ENCODE measurements at regions not wholly inside any gene's neighbourhood (a gene's known extent, or its start where the extent isn't known, plus 50 kb on each side); places are given as distances from the start of the nearest gene placed in this dataset.

GRCh38 chr15:39471785-39472574 lies 108.9 kb upstream of the THBS1 start:
- DNase-seq = no peak

GRCh38 chr15:39472621-39473297 lies 108.1 kb upstream of the THBS1 start:
- no peak for DNase-seq

GRCh38 chr15:39473298-39473947 lies 107.5 kb upstream of the THBS1 start:
- no peak for DNase-seq

- DNase-seq = no peak
Observed at GRCh38 chr15:39474657-39475056, 106.2 kb upstream of the THBS1 start.

GRCh38 chr15:39478996-39479395 lies 101.9 kb upstream of the THBS1 start:
- DNase-seq = no peak

GRCh38 chr15:39479911-39480310 lies 101.0 kb upstream of the THBS1 start:
- DNase-seq = no peak

- no peak for DNase-seq
Observed at GRCh38 chr15:39482459-39482858, 98.4 kb upstream of the THBS1 start.

GRCh38 chr15:39486621-39487457 lies 94.0 kb upstream of the THBS1 start:
- DNase-seq = no peak

GRCh38 chr15:39487458-39487735 lies 93.5 kb upstream of the THBS1 start:
- no peak for DNase-seq

GRCh38 chr15:39488516-39488915 lies 92.4 kb upstream of the THBS1 start:
- DNase-seq = no peak

- DNase-seq = no peak
Observed at GRCh38 chr15:39488961-39489360, 91.9 kb upstream of the THBS1 start.

GRCh38 chr15:39491115-39491885 lies 89.6 kb upstream of the THBS1 start:
- no peak for DNase-seq

- peak; percentile 66 for DNase-seq
Observed at GRCh38 chr15:39491886-39492490, 88.9 kb upstream of the THBS1 start.

- DNase-seq = peak; percentile 59
Observed at GRCh38 chr15:39493424-39494067, 87.3 kb upstream of the THBS1 start.

GRCh38 chr15:39494462-39494861 lies 86.4 kb upstream of the THBS1 start:
- no peak for DNase-seq

- DNase-seq = no peak
Observed at GRCh38 chr15:39495871-39496840, 84.7 kb upstream of the THBS1 start.

GRCh38 chr15:39497016-39497758 lies 83.7 kb upstream of the THBS1 start:
- DNase-seq = no peak

- peak; percentile 76 for DNase-seq
Observed at GRCh38 chr15:39497759-39498565, 82.9 kb upstream of the THBS1 start.

- DNase-seq = no peak
Observed at GRCh38 chr15:39498629-39499028, 82.2 kb upstream of the THBS1 start.
